HL-60 (cell line): ENCODE measurements at regions not wholly inside any gene's neighbourhood (a gene's known extent, or its start where the extent isn't known, plus 50 kb on each side); places are given as distances from the start of the nearest gene placed in this dataset.

ENCODE experiments used
- CTCF ChIP-seq: IDR thresholded peaks from one replicate; pipeline ENCODE4 v1.5.1; 2011; ENCODE audit warnings: low read length, control low read depth, inconsistent platforms; ENCODE audit not compliant: insufficient read depth
- GABPA ChIP-seq: IDR thresholded peaks from 2 replicates; pipeline ENCODE4 v1.6.1; 2012; ENCODE audit warnings: low read depth
- POLR2AphosphoS5 ChIP-seq: IDR thresholded peaks from 2 replicates; pipeline ENCODE4 v1.6.1; 2012; ENCODE audit warnings: low read depth
- SPI1 ChIP-seq: IDR thresholded peaks from 2 replicates; pipeline ENCODE4 v1.6.1; 2012; ENCODE audit warnings: low read depth, mild to moderate bottlenecking, borderline replicate concordance
- TF ChIP-seq, protein P1 (sequence below): IDR thresholded peaks from 2 replicates; pipeline ENCODE4 v1.6.1; 2012; ENCODE audit warnings: low read depth; ENCODE audit not compliant: insufficient replicate concordance

GRCh38 chr3:94433811-94434210 lies 370.9 kb downstream of the NSUN3 start:
- TF ChIP-seq CTCF (no peak), POLR2AphosphoS5 (no peak), GABPA (no peak), SPI1 (no peak)
- TF ChIP-seq, protein P1, sequence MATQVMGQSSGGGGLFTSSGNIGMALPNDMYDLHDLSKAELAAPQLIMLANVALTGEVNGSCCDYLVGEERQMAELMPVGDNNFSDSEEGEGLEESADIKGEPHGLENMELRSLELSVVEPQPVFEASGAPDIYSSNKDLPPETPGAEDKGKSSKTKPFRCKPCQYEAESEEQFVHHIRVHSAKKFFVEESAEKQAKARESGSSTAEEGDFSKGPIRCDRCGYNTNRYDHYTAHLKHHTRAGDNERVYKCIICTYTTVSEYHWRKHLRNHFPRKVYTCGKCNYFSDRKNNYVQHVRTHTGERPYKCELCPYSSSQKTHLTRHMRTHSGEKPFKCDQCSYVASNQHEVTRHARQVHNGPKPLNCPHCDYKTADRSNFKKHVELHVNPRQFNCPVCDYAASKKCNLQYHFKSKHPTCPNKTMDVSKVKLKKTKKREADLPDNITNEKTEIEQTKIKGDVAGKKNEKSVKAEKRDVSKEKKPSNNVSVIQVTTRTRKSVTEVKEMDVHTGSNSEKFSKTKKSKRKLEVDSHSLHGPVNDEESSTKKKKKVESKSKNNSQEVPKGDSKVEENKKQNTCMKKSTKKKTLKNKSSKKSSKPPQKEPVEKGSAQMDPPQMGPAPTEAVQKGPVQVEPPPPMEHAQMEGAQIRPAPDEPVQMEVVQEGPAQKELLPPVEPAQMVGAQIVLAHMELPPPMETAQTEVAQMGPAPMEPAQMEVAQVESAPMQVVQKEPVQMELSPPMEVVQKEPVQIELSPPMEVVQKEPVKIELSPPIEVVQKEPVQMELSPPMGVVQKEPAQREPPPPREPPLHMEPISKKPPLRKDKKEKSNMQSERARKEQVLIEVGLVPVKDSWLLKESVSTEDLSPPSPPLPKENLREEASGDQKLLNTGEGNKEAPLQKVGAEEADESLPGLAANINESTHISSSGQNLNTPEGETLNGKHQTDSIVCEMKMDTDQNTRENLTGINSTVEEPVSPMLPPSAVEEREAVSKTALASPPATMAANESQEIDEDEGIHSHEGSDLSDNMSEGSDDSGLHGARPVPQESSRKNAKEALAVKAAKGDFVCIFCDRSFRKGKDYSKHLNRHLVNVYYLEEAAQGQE: no peak
